ENCODE measurements at regions not wholly inside any gene's neighbourhood (a gene's known extent, or its start where the extent isn't known, plus 50 kb on each side); places are given as distances from the start of the nearest gene placed in this dataset.
"Not testable (repeated sequence)": the region's sequence is repeated elsewhere in the genome, so short reads cannot be mapped to it uniquely, and the experiment has no call there.

GRCh38 chr6:10081957-10082356 lies 332.9 kb downstream of the TFAP2A start:
- Histone ChIP-seq H3K79me2 (ENCODE audit: control insufficient read depth, insufficient read depth, low read length, unreplicated experiment) (no peaks in the 10 kb centered on the region), H2AFZ (ENCODE audit: low read length, unreplicated experiment) (no peak overlapping the region), H3K36me3 (ENCODE audit: insufficient read depth, low read length) (no peaks in the 10 kb centered on the region), H3K27me3 (ENCODE audit: insufficient read depth, low read length) (no peaks in the 10 kb centered on the region), H3K4me1 (ENCODE audit: control insufficient read depth, insufficient read depth, low read length, unreplicated experiment) (no peaks in the 10 kb centered on the region), H3K4me3 (ENCODE audit: low read depth, low read length) (no peak overlapping the region), H3K27ac (ENCODE audit: low read depth, low read length) (no peak overlapping the region)

- Histone ChIP-seq H3K4me1 (ENCODE audit: control insufficient read depth, insufficient read depth, low read length, unreplicated experiment) (no peaks in the 10 kb centered on the region), H2AFZ (ENCODE audit: low read length, unreplicated experiment) (no peak overlapping the region), H3K79me2 (ENCODE audit: control insufficient read depth, insufficient read depth, low read length, unreplicated experiment) (no peaks in the 10 kb centered on the region), H3K4me3 (ENCODE audit: low read depth, low read length) (no peak overlapping the region), H3K27me3 (ENCODE audit: insufficient read depth, low read length) (no peaks in the 10 kb centered on the region), H3K27ac (ENCODE audit: low read depth, low read length) (no peak overlapping the region), H3K36me3 (ENCODE audit: insufficient read depth, low read length) (no peaks in the 10 kb centered on the region)
These were observed 333.8 kb downstream of the TFAP2A start for GRCh38 chr6:10081075-10081474.

GRCh38 chr6:10080561-10080960 lies 334.3 kb downstream of the TFAP2A start:
- no peaks in the 10 kb centered on the region for H3K79me2 ChIP-seq (ENCODE audit: control insufficient read depth, insufficient read depth, low read length, unreplicated experiment)
- H3K4me1 ChIP-seq (ENCODE audit: control insufficient read depth, insufficient read depth, low read length, unreplicated experiment), result no peaks in the 10 kb centered on the region
- no peaks in the 10 kb centered on the region for H3K27me3 ChIP-seq (ENCODE audit: insufficient read depth, low read length)
- H2AFZ ChIP-seq (ENCODE audit: low read length, unreplicated experiment), result no peak overlapping the region
- no peak overlapping the region for H3K4me3 ChIP-seq (ENCODE audit: low read depth, low read length)
- no peaks in the 10 kb centered on the region for H3K36me3 ChIP-seq (ENCODE audit: insufficient read depth, low read length)
- H3K27ac ChIP-seq (ENCODE audit: low read depth, low read length), result no peak overlapping the region

GRCh38 chr6:10078581-10078980 lies 336.3 kb downstream of the TFAP2A start:
- Histone ChIP-seq H3K4me3 (ENCODE audit: low read depth, low read length) (no peak overlapping the region), H3K79me2 (ENCODE audit: control insufficient read depth, insufficient read depth, low read length, unreplicated experiment) (no peaks in the 10 kb centered on the region), H3K27ac (ENCODE audit: low read depth, low read length) (no peak overlapping the region), H3K36me3 (ENCODE audit: insufficient read depth, low read length) (no peaks in the 10 kb centered on the region), H3K4me1 (ENCODE audit: control insufficient read depth, insufficient read depth, low read length, unreplicated experiment) (no peaks in the 10 kb centered on the region), H3K27me3 (ENCODE audit: insufficient read depth, low read length) (no peaks in the 10 kb centered on the region), H2AFZ (ENCODE audit: low read length, unreplicated experiment) (no peak overlapping the region)

GRCh38 chr6:10074726-10075125 lies 340.1 kb downstream of the TFAP2A start:
- not testable (repeated sequence) for H3K4me1 ChIP-seq (ENCODE audit: control insufficient read depth, insufficient read depth, low read length, unreplicated experiment); H3K79me2 ChIP-seq (ENCODE audit: control insufficient read depth, insufficient read depth, low read length, unreplicated experiment); H2AFZ ChIP-seq (ENCODE audit: low read length, unreplicated experiment); H3K27me3 ChIP-seq (ENCODE audit: insufficient read depth, low read length); H3K36me3 ChIP-seq (ENCODE audit: insufficient read depth, low read length); H3K4me3 ChIP-seq (ENCODE audit: low read depth, low read length); H3K27ac ChIP-seq (ENCODE audit: low read depth, low read length)

GRCh38 chr6:10073341-10073740 lies 341.5 kb downstream of the TFAP2A start:
- Histone ChIP-seq H3K27ac (ENCODE audit: low read depth, low read length) (no peak overlapping the region), H3K27me3 (ENCODE audit: insufficient read depth, low read length) (no peaks in the 10 kb centered on the region), H2AFZ (ENCODE audit: low read length, unreplicated experiment) (no peak overlapping the region), H3K36me3 (ENCODE audit: insufficient read depth, low read length) (no peaks in the 10 kb centered on the region), H3K79me2 (ENCODE audit: control insufficient read depth, insufficient read depth, low read length, unreplicated experiment) (no peaks in the 10 kb centered on the region), H3K4me1 (ENCODE audit: control insufficient read depth, insufficient read depth, low read length, unreplicated experiment) (no peaks in the 10 kb centered on the region), H3K4me3 (ENCODE audit: low read depth, low read length) (no peak overlapping the region)

GRCh38 chr6:10071631-10072220 lies 343.1 kb downstream of the TFAP2A start:
- Histone ChIP-seq H3K4me1 (ENCODE audit: control insufficient read depth, insufficient read depth, low read length, unreplicated experiment) (no peaks in the 10 kb centered on the region), H3K79me2 (ENCODE audit: control insufficient read depth, insufficient read depth, low read length, unreplicated experiment) (no peaks in the 10 kb centered on the region), H3K36me3 (ENCODE audit: insufficient read depth, low read length) (no peaks in the 10 kb centered on the region), H3K27ac (ENCODE audit: low read depth, low read length) (no peak overlapping the region), H2AFZ (ENCODE audit: low read length, unreplicated experiment) (no peak overlapping the region), H3K4me3 (ENCODE audit: low read depth, low read length) (no peak overlapping the region), H3K27me3 (ENCODE audit: insufficient read depth, low read length) (no peaks in the 10 kb centered on the region)

GRCh38 chr6:10060004-10060403 lies 354.9 kb downstream of the TFAP2A start:
- H3K79me2 ChIP-seq (ENCODE audit: control insufficient read depth, insufficient read depth, low read length, unreplicated experiment), result no peaks in the 10 kb centered on the region
- no peak overlapping the region for H2AFZ ChIP-seq (ENCODE audit: low read length, unreplicated experiment)
- no peaks in the 10 kb centered on the region for H3K27me3 ChIP-seq (ENCODE audit: insufficient read depth, low read length)
- H3K4me1 ChIP-seq (ENCODE audit: control insufficient read depth, insufficient read depth, low read length, unreplicated experiment), result no peaks in the 10 kb centered on the region
- H3K36me3 ChIP-seq (ENCODE audit: insufficient read depth, low read length), result no peaks in the 10 kb centered on the region
- H3K27ac ChIP-seq (ENCODE audit: low read depth, low read length), result no peak overlapping the region
- H3K4me3 ChIP-seq (ENCODE audit: low read depth, low read length), result no peak overlapping the region

- Histone ChIP-seq H3K79me2 (ENCODE audit: control insufficient read depth, insufficient read depth, low read length, unreplicated experiment) (no peaks in the 10 kb centered on the region), H3K4me1 (ENCODE audit: control insufficient read depth, insufficient read depth, low read length, unreplicated experiment) (no peaks in the 10 kb centered on the region), H2AFZ (ENCODE audit: low read length, unreplicated experiment) (no peak overlapping the region), H3K36me3 (ENCODE audit: insufficient read depth, low read length) (no peaks in the 10 kb centered on the region), H3K4me3 (ENCODE audit: low read depth, low read length) (no peak overlapping the region), H3K27ac (ENCODE audit: low read depth, low read length) (no peak overlapping the region), H3K27me3 (ENCODE audit: insufficient read depth, low read length) (no peaks in the 10 kb centered on the region)
These were observed 360.2 kb downstream of the TFAP2A start for GRCh38 chr6:10054672-10055071.

GRCh38 chr6:10051283-10051682 lies 363.6 kb downstream of the TFAP2A start:
- Histone ChIP-seq H3K79me2 (ENCODE audit: control insufficient read depth, insufficient read depth, low read length, unreplicated experiment) (no peaks in the 10 kb centered on the region), H2AFZ (ENCODE audit: low read length, unreplicated experiment) (no peak overlapping the region), H3K36me3 (ENCODE audit: insufficient read depth, low read length) (no peaks in the 10 kb centered on the region), H3K27ac (ENCODE audit: low read depth, low read length) (no peak overlapping the region), H3K4me1 (ENCODE audit: control insufficient read depth, insufficient read depth, low read length, unreplicated experiment) (no peaks in the 10 kb centered on the region), H3K4me3 (ENCODE audit: low read depth, low read length) (no peak overlapping the region), H3K27me3 (ENCODE audit: insufficient read depth, low read length) (no peaks in the 10 kb centered on the region)

- Histone ChIP-seq H3K36me3 (ENCODE audit: insufficient read depth, low read length) (no peaks in the 10 kb centered on the region), H2AFZ (ENCODE audit: low read length, unreplicated experiment) (no peak overlapping the region), H3K27me3 (ENCODE audit: insufficient read depth, low read length) (no peaks in the 10 kb centered on the region), H3K27ac (ENCODE audit: low read depth, low read length) (no peak overlapping the region), H3K79me2 (ENCODE audit: control insufficient read depth, insufficient read depth, low read length, unreplicated experiment) (no peaks in the 10 kb centered on the region), H3K4me3 (ENCODE audit: low read depth, low read length) (no peak overlapping the region), H3K4me1 (ENCODE audit: control insufficient read depth, insufficient read depth, low read length, unreplicated experiment) (no peaks in the 10 kb centered on the region)
These were observed 366.2 kb downstream of the TFAP2A start for GRCh38 chr6:10048370-10049297.

Data from ACC112 (cell line).